Activated T-cell treated with anti-CD3 and anti-CD28 coated beads, Interleukin-2, amount 50 U/mL, for 24 hours (primary cell): ENCODE measurements at regions not wholly inside any gene's neighbourhood (a gene's known extent, or its start where the extent isn't known, plus 50 kb on each side); places are given as distances from the start of the nearest gene placed in this dataset.
"Not testable (repeated sequence)": the region's sequence is repeated elsewhere in the genome, so short reads cannot be mapped to it uniquely, and the experiment has no call there.

ENCODE experiments used
- DNase-seq: peaks from one replicate; pipeline ENCODE4 v3.0.0-alpha.2; 2020
- H3K27ac Mint-ChIP-seq: 2 replicates; pipeline ENCODE4 v1.8.0; 2020; ENCODE audit warnings: mild to moderate bottlenecking, mixed read lengths
- H3K27me3 Mint-ChIP-seq: 2 replicates; pipeline ENCODE4 v1.8.0; 2020; ENCODE audit warnings: mixed read lengths
- H3K36me3 Mint-ChIP-seq: 2 replicates; pipeline ENCODE4 v1.8.0; 2020; ENCODE audit warnings: low read depth, mixed read lengths
- H3K4me1 Mint-ChIP-seq: 2 replicates; pipeline ENCODE4 v1.8.0; 2020; ENCODE audit warnings: low read depth, mixed read lengths
- H3K4me3 Mint-ChIP-seq: 2 replicates; pipeline ENCODE4 v1.8.0; 2020; ENCODE audit warnings: mild to moderate bottlenecking, moderate library complexity, mixed read lengths
- H3K9me3 Mint-ChIP-seq: 2 replicates; pipeline ENCODE4 v1.8.0; 2020; ENCODE audit warnings: mixed read lengths

DNA sequence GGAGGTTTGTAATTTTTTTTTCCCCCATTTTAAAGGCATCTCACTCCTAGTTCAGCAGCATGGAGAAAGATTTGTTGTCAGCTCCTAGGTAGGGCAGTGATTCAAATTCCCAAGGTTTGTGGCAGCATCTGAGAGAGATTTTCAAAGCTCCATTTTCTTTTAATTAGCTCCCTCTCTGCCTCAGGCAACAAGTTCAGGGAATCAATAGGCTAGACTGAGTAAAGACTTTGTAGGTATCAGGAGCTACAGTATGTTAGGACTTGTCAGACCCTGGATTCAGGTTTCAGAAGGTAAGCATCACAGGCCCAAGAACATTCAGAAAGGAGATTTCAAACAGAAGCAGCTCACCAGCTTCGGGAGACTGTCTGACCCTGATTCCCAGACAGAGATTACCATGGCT, 273.3 kb upstream of the ERBB4 start:
- no peaks in the 10 kb centered on the region for H3K27me3 Mint-ChIP-seq
- H3K4me1 Mint-ChIP-seq, result peaks cover 14% of the 10 kb centered on the region
- no peaks in the 10 kb centered on the region for H3K9me3 Mint-ChIP-seq
- H3K4me3 Mint-ChIP-seq, result no peak overlapping the region
- H3K36me3 Mint-ChIP-seq, result no peaks in the 10 kb centered on the region
- H3K27ac Mint-ChIP-seq, result no peak overlapping the region
- no peak for DNase-seq

DNA sequence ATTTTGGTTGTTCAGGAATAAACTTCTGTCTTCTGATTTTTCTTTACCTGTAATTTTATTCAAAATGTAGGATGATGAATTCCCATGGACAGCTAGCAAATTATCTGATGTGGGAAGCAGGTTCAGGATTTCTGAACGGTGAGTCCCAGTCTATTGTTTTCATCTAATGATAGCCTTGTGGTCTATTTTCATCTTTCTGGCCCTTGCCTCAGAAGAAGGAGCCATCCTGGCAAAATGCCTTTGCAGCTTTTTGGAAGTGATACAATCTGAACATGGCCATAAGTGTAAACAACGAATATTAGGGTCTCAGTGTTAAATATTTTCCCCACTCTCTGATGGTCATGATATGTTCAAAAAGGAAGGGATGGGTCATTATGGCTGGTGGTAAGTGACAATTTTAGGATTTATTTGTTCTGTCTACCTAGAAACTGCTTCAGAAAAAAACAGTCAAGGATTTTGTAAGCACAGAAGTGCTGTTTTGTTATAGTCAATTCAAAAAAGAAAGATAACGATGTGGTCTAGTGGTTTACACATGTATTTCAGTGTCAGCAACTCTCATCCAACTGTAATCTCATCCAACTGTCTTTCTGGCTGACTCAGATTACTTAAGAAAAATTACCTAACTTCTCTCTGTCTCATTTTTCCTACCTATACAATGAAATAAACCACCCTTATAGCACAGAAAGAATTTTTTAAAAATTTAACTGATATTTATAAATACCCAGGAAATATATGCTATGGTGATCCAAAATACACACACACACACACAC, 272.6 kb upstream of the ERBB4 start:
- Mint-ChIP-seq H3K27me3 (no peaks in the 10 kb centered on the region), H3K4me3 (no peak overlapping the region), H3K4me1 (peaks cover 14% of the 10 kb centered on the region), H3K36me3 (no peaks in the 10 kb centered on the region), H3K27ac (no peak overlapping the region), H3K9me3 (no peaks in the 10 kb centered on the region)
- no peak for DNase-seq

DNA sequence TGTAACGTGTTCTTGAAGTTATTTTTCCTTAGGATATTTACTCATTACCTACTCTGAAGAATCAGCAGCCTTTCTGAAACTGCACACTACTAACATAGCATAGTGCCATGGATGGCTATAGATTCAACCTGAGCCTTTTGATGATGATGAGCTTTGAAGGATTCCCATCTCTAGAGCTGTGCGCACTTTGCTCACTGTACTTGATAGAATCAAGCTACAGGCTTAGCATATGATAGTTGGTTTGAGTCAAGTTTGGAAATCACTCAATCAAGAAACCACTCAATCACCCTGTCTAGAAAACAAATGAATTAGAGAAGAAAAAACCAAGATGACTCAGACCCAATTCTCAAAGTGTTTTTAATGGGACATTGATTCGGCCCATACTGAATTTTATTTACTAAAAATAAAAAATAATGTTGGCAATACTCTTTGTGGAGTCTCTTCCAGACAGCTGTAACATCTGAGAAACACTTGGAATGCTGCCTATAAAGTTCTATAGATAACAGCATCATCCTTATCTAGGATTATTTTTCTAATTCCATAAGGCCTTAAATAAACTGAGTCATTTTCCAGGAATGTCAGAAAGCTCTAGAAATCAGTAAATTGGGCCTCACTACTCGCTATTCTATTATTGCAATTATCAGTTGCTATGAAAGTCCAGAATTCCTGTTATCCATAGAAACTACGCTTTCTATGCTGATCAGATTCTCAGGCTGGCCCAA, 259.0 kb upstream of the ERBB4 start:
- no peak for DNase-seq
- H3K4me1 Mint-ChIP-seq, result no peaks in the 10 kb centered on the region

DNA sequence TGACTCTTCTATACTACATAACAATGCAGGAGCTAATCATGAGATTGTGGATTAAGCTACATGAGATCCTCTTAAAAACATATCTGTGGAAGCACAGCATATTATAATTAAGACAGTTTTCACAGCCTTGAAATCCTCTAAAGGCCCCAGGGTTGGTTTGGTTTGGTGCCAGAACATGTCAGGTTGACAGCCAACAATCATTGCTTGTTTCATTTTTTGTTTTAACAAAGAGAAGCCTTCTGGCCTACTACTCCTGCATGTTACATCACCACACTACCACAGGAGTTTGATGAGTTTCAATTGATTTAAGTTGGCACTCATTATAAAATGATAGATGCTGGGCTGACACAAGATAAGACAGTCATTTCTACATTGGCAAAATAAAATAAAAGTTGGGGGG, 255.9 kb upstream of the ERBB4 start:
- no peaks in the 10 kb centered on the region for H3K27me3 Mint-ChIP-seq
- no peaks in the 10 kb centered on the region for H3K36me3 Mint-ChIP-seq
- H3K9me3 Mint-ChIP-seq, result no peaks in the 10 kb centered on the region
- H3K4me3 Mint-ChIP-seq, result no peak overlapping the region
- H3K4me1 Mint-ChIP-seq, result no peaks in the 10 kb centered on the region
- H3K27ac Mint-ChIP-seq, result no peak overlapping the region
- DNase-seq, result no peak

More for the DNA sequence above, 259.0 kb upstream of the ERBB4 start:
- no peaks in the 10 kb centered on the region for H3K36me3 Mint-ChIP-seq
- no peak overlapping the region for H3K27ac Mint-ChIP-seq
- H3K27me3 Mint-ChIP-seq, result no peaks in the 10 kb centered on the region
- H3K9me3 Mint-ChIP-seq, result no peaks in the 10 kb centered on the region
- H3K4me3 Mint-ChIP-seq, result no peak overlapping the region

DNA sequence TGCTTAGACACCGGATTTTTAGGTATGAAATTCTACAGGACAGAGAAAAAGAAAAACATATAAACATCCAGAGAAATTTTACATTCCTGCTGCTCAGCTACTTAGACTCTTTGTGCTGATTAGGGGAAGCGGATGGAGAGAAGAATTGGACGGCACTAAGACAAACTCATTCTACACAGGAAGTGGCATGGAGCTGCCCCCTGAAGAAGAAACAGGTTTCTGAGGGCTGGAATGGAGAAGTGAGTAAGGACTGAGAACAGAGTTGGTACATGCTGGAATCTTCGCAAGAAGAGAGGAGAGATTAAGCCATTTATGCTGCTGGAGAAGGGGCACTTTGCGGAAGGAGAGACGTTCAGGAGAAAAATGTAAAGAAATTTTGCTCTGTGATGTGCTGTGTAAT, 253.0 kb upstream of the ERBB4 start:
- H3K4me1 Mint-ChIP-seq, result no peaks in the 10 kb centered on the region
- no peaks in the 10 kb centered on the region for H3K9me3 Mint-ChIP-seq
- no peaks in the 10 kb centered on the region for H3K36me3 Mint-ChIP-seq
- DNase-seq, result no peak
- H3K27me3 Mint-ChIP-seq, result no peaks in the 10 kb centered on the region
- no peak overlapping the region for H3K4me3 Mint-ChIP-seq
- no peak overlapping the region for H3K27ac Mint-ChIP-seq

DNA sequence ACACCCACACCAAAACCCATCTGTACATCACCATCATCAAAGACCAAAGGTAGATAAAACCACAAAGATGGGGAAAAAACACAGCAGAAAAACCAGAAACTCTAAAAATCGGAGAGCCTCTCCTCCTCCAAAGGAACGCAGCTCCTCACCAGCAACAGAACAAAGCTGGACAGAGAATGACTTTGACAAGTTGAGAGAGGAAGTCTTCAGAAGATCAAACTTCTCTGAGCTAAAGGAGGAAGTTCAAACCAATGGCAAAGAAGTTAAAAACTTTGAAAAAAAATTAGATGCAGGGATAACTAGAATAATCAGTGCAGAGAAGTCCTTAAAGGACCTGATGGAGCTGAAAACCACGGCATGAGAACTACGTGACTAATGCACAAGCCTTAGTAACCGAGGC, 247.5 kb upstream of the ERBB4 start:
- not testable (repeated sequence) for H3K4me3 Mint-ChIP-seq, DNase-seq, H3K27me3 Mint-ChIP-seq, H3K27ac Mint-ChIP-seq, H3K4me1 Mint-ChIP-seq, H3K36me3 Mint-ChIP-seq
- peaks cover 12% of the 10 kb centered on the region for H3K9me3 Mint-ChIP-seq

DNA sequence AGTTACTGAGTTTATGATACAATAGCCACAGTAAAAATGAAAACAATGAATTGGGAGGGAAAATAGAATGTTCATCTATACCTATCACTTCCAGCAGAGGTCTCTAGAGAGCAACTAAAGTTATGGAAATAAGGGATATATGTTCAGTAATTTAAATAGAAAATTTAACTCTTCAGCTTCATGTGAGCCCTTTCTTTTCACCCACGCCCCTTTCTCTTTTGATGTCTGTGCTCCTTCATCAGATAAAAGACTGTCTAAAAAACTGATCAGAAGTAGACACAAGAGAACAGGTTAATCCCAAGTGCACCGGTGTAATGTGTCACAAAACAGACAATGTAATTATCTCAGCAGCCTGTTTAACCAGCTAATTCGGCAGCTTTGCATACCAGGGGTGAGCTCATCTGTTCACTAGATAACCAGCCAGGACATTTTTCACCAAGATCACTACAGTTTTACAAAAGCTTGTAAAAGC, 238.5 kb upstream of the ERBB4 start:
- H3K27ac Mint-ChIP-seq, result no peak overlapping the region
- H3K4me3 Mint-ChIP-seq, result no peak overlapping the region
- H3K9me3 Mint-ChIP-seq, result no peaks in the 10 kb centered on the region
- no peaks in the 10 kb centered on the region for H3K4me1 Mint-ChIP-seq
- H3K27me3 Mint-ChIP-seq, result no peaks in the 10 kb centered on the region
- no peaks in the 10 kb centered on the region for H3K36me3 Mint-ChIP-seq
- no peak for DNase-seq

DNA sequence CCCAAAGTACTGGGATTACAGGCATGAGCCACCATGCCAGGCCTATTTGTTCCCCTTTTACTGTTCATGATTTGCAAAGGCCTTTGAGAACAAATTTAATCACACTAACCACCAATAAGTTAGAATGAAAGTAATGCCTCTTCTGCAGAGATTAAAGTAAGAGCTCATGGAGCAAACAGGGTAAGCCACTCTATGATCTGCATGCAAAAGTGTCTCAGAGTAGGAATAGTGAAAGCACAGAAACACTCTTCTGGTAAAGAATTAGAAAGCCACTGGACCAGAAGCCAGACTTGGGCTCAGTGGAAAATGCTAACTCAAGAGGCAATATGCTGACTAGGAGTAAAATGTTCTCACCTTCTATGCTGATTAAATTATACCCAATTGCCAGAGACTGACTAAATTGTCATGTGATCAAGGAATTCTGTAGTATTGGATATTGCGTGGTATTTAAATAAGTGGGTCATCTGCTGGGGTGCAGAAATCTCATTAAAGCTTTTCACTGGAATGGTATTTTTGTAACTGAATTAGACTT, 235.3 kb upstream of the ERBB4 start:
- no peaks in the 10 kb centered on the region for H3K27me3 Mint-ChIP-seq
- DNase-seq, result no peak
- no peak overlapping the region for H3K4me3 Mint-ChIP-seq
- no peaks in the 10 kb centered on the region for H3K9me3 Mint-ChIP-seq
- H3K4me1 Mint-ChIP-seq, result no peaks in the 10 kb centered on the region
- no peaks in the 10 kb centered on the region for H3K36me3 Mint-ChIP-seq
- no peak overlapping the region for H3K27ac Mint-ChIP-seq

DNA sequence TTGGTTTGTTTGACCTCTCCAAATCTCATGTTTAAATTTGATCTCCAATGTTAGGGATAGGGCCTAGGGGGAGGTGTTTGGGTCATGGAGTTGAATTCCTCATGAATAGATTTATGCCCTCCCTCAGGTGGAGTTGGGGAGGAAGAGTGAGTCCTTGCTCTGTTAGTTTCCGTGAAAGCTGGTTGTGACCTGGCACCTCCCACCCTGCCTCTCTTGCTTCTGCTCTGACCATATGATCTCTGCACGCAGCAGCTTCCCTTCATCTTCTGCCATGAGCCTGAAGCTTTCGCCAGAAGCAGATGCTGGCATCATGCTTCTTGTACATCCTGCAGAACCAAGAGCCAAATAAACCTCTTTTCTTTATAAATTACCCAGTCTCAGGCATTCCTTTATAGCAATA, 231.6 kb upstream of the ERBB4 start:
- Mint-ChIP-seq H3K9me3 (no peaks in the 10 kb centered on the region), H3K4me3 (no peak overlapping the region), H3K27me3 (no peaks in the 10 kb centered on the region), H3K27ac (no peak overlapping the region), H3K36me3 (no peaks in the 10 kb centered on the region), H3K4me1 (no peaks in the 10 kb centered on the region)
- no peak for DNase-seq

DNA sequence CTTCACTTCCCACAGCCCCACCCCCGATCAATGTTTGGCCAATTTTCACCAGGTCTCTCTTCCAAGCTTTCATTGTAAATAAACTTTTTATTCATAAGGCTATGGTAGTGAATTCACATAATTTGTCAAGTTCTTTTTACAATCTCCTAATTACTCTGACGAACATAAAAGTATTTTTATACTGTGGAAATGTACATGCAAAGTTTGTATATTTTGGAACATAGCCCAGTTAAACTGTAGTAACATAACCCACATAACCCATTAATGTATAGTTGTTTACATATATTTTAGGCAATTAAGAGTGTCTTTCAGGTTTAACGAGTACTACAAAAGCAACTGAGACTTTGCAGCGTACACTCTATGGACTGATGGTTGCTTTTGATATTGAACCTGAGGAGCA, 228.3 kb upstream of the ERBB4 start:
- H3K27ac Mint-ChIP-seq, result no peak overlapping the region
- H3K4me3 Mint-ChIP-seq, result no peak overlapping the region
- H3K9me3 Mint-ChIP-seq, result no peaks in the 10 kb centered on the region
- H3K27me3 Mint-ChIP-seq, result no peaks in the 10 kb centered on the region
- H3K4me1 Mint-ChIP-seq, result no peaks in the 10 kb centered on the region
- H3K36me3 Mint-ChIP-seq, result no peaks in the 10 kb centered on the region
- no peak for DNase-seq

DNA sequence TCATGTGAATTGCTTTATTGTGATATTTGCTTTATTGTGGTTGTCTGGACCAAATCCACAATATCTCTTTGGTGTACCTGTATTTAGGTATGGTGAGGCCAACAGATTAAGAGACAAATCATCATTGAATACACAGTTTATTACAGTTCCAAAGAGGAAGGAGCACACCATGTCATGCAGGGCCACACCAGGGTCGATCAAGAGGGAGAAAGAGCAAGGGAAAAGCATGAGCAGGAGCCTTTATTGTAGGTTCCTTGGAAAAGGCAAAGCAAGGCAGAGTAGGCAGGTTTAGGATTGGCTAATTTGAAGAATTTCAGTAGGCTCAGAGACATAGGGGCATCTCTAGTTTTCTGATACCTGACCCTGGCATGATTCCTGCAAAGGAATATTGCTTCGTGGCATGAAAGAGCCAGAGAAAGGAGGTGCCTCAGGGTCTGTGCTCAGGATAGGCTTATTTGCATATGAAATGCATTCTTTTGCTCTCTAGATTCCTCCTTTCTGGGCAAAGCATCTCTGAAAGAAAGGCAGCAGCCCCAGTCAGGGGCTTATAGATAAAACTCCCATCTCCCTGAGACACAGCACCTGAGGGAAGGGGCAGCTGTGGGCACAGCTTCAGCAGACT, 214.2 kb upstream of the ERBB4 start:
- Mint-ChIP-seq H3K27me3 (no peaks in the 10 kb centered on the region), H3K9me3 (peaks cover 9% of the 10 kb centered on the region)
- DNase-seq, result no peak

DNA sequence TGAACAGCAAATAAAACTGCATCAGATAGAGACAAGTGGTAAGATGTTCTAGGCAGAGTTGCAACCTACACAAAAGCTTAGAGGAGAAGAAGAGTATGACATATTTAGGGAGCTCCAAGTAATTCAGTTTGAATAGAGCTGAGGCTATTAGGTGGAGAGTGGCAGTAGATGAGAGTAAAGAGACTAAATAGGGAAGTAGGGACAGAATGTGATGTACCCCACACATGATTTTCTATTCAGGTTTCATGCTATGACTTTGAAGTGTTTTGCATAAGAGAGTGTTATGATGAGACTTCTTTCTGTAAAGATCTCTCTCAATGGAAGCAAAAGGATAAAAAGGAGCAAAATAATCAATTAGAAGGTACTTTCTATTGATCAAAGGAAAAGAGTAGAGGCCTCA, 206.8 kb upstream of the ERBB4 start:
- Mint-ChIP-seq H3K27ac (no peak overlapping the region), H3K4me3 (no peak overlapping the region), H3K4me1 (no peaks in the 10 kb centered on the region), H3K36me3 (no peaks in the 10 kb centered on the region), H3K9me3 (no peaks in the 10 kb centered on the region), H3K27me3 (no peaks in the 10 kb centered on the region)
- DNase-seq, result no peak

More for the DNA sequence above, 214.2 kb upstream of the ERBB4 start:
- Mint-ChIP-seq H3K27ac (no peak overlapping the region), H3K4me1 (no peaks in the 10 kb centered on the region), H3K36me3 (no peaks in the 10 kb centered on the region), H3K4me3 (no peak overlapping the region)

DNA sequence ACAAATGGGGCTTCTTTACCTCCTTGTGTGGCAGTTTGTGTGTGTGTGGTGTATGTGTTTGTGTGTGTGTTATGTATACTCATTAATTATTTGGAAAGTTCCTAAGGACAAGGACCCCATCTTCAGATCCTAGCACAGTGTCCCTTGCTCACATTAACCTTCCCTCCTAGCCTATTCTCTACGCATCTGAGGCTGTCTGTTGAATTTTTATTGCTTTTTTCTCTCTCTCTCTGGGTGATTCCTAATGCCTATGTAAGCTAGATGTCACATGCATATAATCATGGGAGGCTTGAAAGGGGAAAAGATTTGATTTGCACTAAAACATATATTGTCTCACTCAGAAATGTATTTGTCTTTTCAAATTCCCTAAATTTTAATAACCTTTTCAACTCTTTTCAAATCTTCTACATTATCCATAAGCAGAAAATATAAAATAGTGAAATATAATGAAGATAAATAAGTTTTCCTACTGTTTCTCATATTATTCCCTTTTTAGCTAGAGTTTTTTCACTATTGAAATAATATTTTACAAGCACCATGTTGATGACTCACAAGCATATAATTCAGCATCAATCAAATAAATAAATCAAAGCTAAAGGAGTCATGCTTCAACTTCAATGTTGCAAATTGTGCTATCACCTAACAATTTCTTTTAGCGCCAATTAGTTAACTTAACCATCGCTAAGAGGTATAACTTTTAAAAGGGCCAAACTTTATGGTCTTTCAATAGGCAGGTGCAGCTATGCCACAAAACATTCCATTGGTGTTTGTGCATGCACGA, 199.0 kb upstream of the ERBB4 start:
- H3K4me1 Mint-ChIP-seq, result peaks cover 3% of the 10 kb centered on the region
- no peak overlapping the region for H3K4me3 Mint-ChIP-seq
- no peaks in the 10 kb centered on the region for H3K36me3 Mint-ChIP-seq
- H3K27ac Mint-ChIP-seq, result no peak overlapping the region
- H3K27me3 Mint-ChIP-seq, result no peaks in the 10 kb centered on the region
- no peaks in the 10 kb centered on the region for H3K9me3 Mint-ChIP-seq
- no peak for DNase-seq

DNA sequence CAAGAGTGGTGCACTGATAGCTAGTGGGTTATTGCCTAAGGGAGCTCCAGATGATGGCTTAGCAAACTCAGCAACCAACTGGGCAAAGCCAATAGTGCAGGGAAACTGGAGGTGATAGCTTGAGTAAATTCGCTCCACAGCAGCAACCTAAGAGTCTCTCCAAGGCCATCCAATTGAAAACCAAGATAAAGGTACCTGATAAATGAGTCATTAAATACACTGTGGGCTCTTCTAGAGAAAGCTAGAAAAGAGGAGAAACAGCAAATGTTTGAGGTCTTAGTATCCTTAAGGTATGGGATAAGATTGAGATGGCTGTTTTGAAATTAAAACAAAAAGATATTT, 197.8 kb upstream of the ERBB4 start:
- H3K9me3 Mint-ChIP-seq, result no peaks in the 10 kb centered on the region
- no peak overlapping the region for H3K27ac Mint-ChIP-seq
- H3K27me3 Mint-ChIP-seq, result no peaks in the 10 kb centered on the region
- H3K4me3 Mint-ChIP-seq, result no peak overlapping the region
- H3K4me1 Mint-ChIP-seq, result peaks cover 3% of the 10 kb centered on the region
- H3K36me3 Mint-ChIP-seq, result no peaks in the 10 kb centered on the region
- no peak for DNase-seq
